K562 (cell line): ENCODE measurements at regions not wholly inside any gene's neighbourhood (a gene's known extent, or its start where the extent isn't known, plus 50 kb on each side); places are given as distances from the start of the nearest gene placed in this dataset.

Source experiments
- ATAC-seq: fragments of 200-7000 bp; cut with Tn5 transposase; 3 replicates; pipeline ENCODE4 v1.9.1; 2020; ENCODE audit warnings: moderate library complexity
- BruUV-seq: library from RNA; stranded (reverse); fragments of 400-500 nt; replicated peaks from 2 replicates; lab custom pipeline; 2021; lab: Mats Ljungman, UMichigan
- CTCF ChIA-PET: fragments of 300-600 bp; formaldehyde crosslinking; extraction: SDS; loops from one replicate; lab custom pipeline; 2021; ENCODE audit warnings: low intra/inter-chr PET ratio; lab: Yijun Ruan, JAX
- POLR2A ChIA-PET: fragments of 300-600, 350-650 bp; sonication (Branson Sonifier 250); formaldehyde crosslinking; extraction: SDS; loops from one replicate; lab custom pipeline; 2021; ENCODE audit warnings: antibody characterized with exemption, inconsistent platforms; lab: Yijun Ruan, JAX
- DNase-seq, 4 experiments: peaks; one replicate each; pipeline versions ENCODE4 v3.0.0 to v3.0.0-alpha.2; 2011 to 2018; ENCODE audit warnings: low spot score in 3 of 4, mixed read lengths in 3 of 4; ENCODE audit errors: extremely low read depth in 1 of 4
- FAIRE-seq: peaks from 2 replicates; lab custom pipeline; 2011; peaks lifted over from hg19 to GRCh38; lab: Jason Lieb, UNC
- H2AFZ ChIP-seq: 2 replicates; pipeline ENCODE4 v1.6.0; 2011; ENCODE audit warnings: low read depth, low read length, control low read depth, inconsistent platforms
- H3K27ac ChIP-seq: fragments of 200-600 bp; 3 replicates; pipeline ENCODE4 v1.8.0; 2011; ENCODE audit warnings: low read depth, mild to moderate bottlenecking, control low read depth, inconsistent platforms, low read length, moderate library complexity, mixed read lengths; ENCODE audit errors: extremely low read depth
- H3K27me3 ChIP-seq, 2 experiments: fragments of 300-600 bp in 1 of 2; 2 replicates in 1 of 2; 3 replicates in 1 of 2; pipeline versions ENCODE4 v1.6.0 to v1.8.0; 2011; ENCODE audit warnings: inconsistent platforms in 2 of 2, low read length in 2 of 2, mild to moderate bottlenecking in 1 of 2, mixed read lengths in 1 of 2, moderate library complexity in 1 of 2; ENCODE audit not compliant: control insufficient read depth in 2 of 2, insufficient read depth in 2 of 2
- H3K36me3 ChIP-seq: fragments of 300-600 bp; 3 replicates; pipeline ENCODE4 v1.8.0; 2011; ENCODE audit warnings: mild to moderate bottlenecking, low read length, inconsistent platforms; ENCODE audit not compliant: control insufficient read depth, insufficient read depth
- H3K4me1 ChIP-seq, 2 experiments: fragments of 200-600 bp in 1 of 2; replicated peaks in 1 of 2; 2 replicates in 1 of 2; 3 replicates in 1 of 2; pipeline versions ENCODE4 v1.5.1 to v1.8.0; 2011; ENCODE audit warnings: inconsistent platforms in 2 of 2, low read length in 2 of 2, mild to moderate bottlenecking in 1 of 2, mixed read lengths in 1 of 2, moderate library complexity in 1 of 2; ENCODE audit not compliant: control insufficient read depth in 2 of 2, insufficient read depth in 2 of 2
- H3K4me2 ChIP-seq: 2 replicates; pipeline ENCODE4 v1.6.1; 2011; ENCODE audit warnings: low read length, control low read depth, inconsistent platforms, mixed read lengths; ENCODE audit not compliant: insufficient read depth
- H3K4me3 ChIP-seq: fragments of 200-600 bp; sonication (generic), shearing (Covaris generic); 2 replicates; pipeline ENCODE4 v1.5.1; 2016; ENCODE audit warnings: control low read depth, inconsistent platforms
- H3K79me2 ChIP-seq: fragments of 200-600 bp; 3 replicates; pipeline ENCODE4 v1.8.0; 2011; ENCODE audit warnings: low read length, inconsistent platforms; ENCODE audit not compliant: control insufficient read depth, insufficient read depth
- H3K9ac ChIP-seq, 2 experiments: 2 replicates each; pipeline versions ENCODE4 v1.6.0 to v1.6.1; 2011; ENCODE audit warnings: low read depth in 2 of 2, low read length in 2 of 2, control low read depth in 1 of 2, inconsistent platforms in 1 of 2, mild to moderate bottlenecking in 1 of 2, mixed read lengths in 1 of 2; ENCODE audit not compliant: insufficient read depth in 1 of 2
- H3K9me1 ChIP-seq: one replicate; pipeline ENCODE4 v1.6.0; 2011; ENCODE audit warnings: inconsistent platforms, mild to moderate bottlenecking, low read length, moderate library complexity; ENCODE audit not compliant: control insufficient read depth, insufficient read depth
- H3K9me3 ChIP-seq: replicated peaks from 2 replicates; pipeline ENCODE4 v1.5.1; 2011; ENCODE audit warnings: low read depth, low read length, inconsistent platforms; ENCODE audit not compliant: control insufficient read depth, insufficient read depth
- H4K20me1 ChIP-seq: replicated peaks from 2 replicates; pipeline ENCODE4 v1.6.1; 2011; ENCODE audit warnings: low read length, inconsistent platforms, mixed read lengths; ENCODE audit not compliant: control insufficient read depth, insufficient read depth
- FOXA3 ChIP-seq, 2 experiments: fragments of 450-650 bp in 1 of 2; sonication (generic) in 1 of 2; formaldehyde crosslinking; IDR thresholded peaks in 1 of 2; conservative IDR thresholded peaks in 1 of 2; 2 replicates each; pipeline versions ENCODE4 v1.4.0 to v1.8.0; 2020 to 2022; ENCODE audit warnings: mild to moderate bottlenecking in 2 of 2, missing genetic modification reagents in 1 of 2
- MTA1 ChIP-seq: fragments of 450-650 bp; IDR thresholded peaks from 2 replicates; pipeline ENCODE4 v1.6.1; 2017; ENCODE audit warnings: borderline replicate concordance
- NFE2 ChIP-seq: IDR thresholded peaks from 2 replicates; pipeline ENCODE4 v1.6.1; 2014; ENCODE audit warnings: antibody characterized with exemption, low read depth
- SNIP1 ChIP-seq: fragments of 450-650 bp; IDR thresholded peaks from 2 replicates; pipeline ENCODE4 v1.7.1; 2017; ENCODE audit warnings: low read depth, mild to moderate bottlenecking
- STAT5B ChIP-seq: fragments of 250-450 bp; sonication (Bioruptor Pico); IDR thresholded peaks from 2 replicates; pipeline ENCODE4 v1.8.0; 2021; ENCODE audit warnings: mild to moderate bottlenecking, inconsistent platforms
- TRIM25 ChIP-seq: fragments of 450-650 bp; IDR thresholded peaks from 2 replicates; pipeline ENCODE4 v1.7.0; 2016; ENCODE audit warnings: borderline replicate concordance
- ZBTB26 ChIP-seq: fragments of 450-650 bp; formaldehyde crosslinking; IDR thresholded peaks from 2 replicates; pipeline ENCODE4 v1.4.0; 2022; ENCODE audit warnings: missing genetic modification characterization
- ZNF175 ChIP-seq: fragments of 200-800 bp; sonication (Bioruptor generic); IDR thresholded peaks from 2 replicates; pipeline ENCODE4 v1.6.1; 2016; ENCODE audit warnings: low read depth, mild to moderate bottlenecking, missing genetic modification characterization, missing compliant biosample characterization
- ZNF224 ChIP-seq: sonication (generic); formaldehyde crosslinking; IDR thresholded peaks from 2 replicates; pipeline ENCODE4 v1.8.0; 2022; ENCODE audit warnings: mild to moderate bottlenecking, missing genetic modification reagents
- ZNF398 ChIP-seq: fragments of 250-450 bp; sonication (Bioruptor Pico); IDR thresholded peaks from 2 replicates; pipeline ENCODE4 v1.8.0; 2021; ENCODE audit warnings: moderate library complexity, mild to moderate bottlenecking, inconsistent platforms
- WGBS: fragments of 100-300 bp; shearing (Covaris generic); methylation state at CpG from one replicate; pipeline ENCODE4 v1.1.6; 2016; ENCODE audit warnings: low coverage, mixed read lengths; ENCODE audit not compliant: insufficient coverage; ENCODE audit errors: missing lambda C conversion rate; 5-methylcytosine and 5-hydroxymethylcytosine counted together
- in situ Hi-C: fragments of 300-500 bp; cut with MboI; formaldehyde crosslinking; loops from 4 replicates; pipeline ENCODE4 v1.15.0; 2018; ENCODE audit warnings: inconsistent platforms, mixed read lengths
- intact Hi-C: fragments of 100-400 bp; cut with micrococcal nuclease; formaldehyde crosslinking; loops from 2 replicates; pipeline ENCODE4 v1.14.2; 2022

GRCh38 chr1:172720339-172720738 lies 61.4 kb downstream of the FASLG start (continued):
- TF ChIP-seq ZNF398 (CRISPR knock-in tag) (no peak), ZNF175 (CRISPR knock-in tag) (no peak)

GRCh38 chr1:172723251-172723650 lies 64.3 kb downstream of the FASLG start:
- no TSS peak for BruUV-seq
- FAIRE-seq (no peak), ATAC-seq (no peak), DNase-seq (no peak)
- Histone ChIP-seq H3K9ac (no peak overlapping the region), H3K36me3 (no peaks in the 10 kb centered on the region), H2AFZ (no peak overlapping the region), H4K20me1 (no peaks in the 10 kb centered on the region), H3K9me3 (no peaks in the 10 kb centered on the region), H3K27ac (no peak overlapping the region), H3K4me2 (no peak overlapping the region), H3K4me3 (no peak overlapping the region), H3K27me3 (no peaks in the 10 kb centered on the region), H3K9me1 (no peaks in the 10 kb centered on the region), H3K79me2 (no peaks in the 10 kb centered on the region), H3K4me1 (peaks cover 3 to 12% of the 10 kb centered on the region in 2 experiments; a peak in 4 of 5 replicates)
- POLR2A ChIA-PET, result no interaction called here
- intact Hi-C loops (no loop called here), in situ Hi-C loops (no loop called here)
- TF ChIP-seq TRIM25 (no peak), MTA1 (no peak), STAT5B (CRISPR knock-in tag) (no peak), NFE2 (no peak), ZNF224 (CRISPR knock-in tag) (no peak), FOXA3 (CRISPR knock-in tag; conservative IDR thresholded peaks at IDR 0.05 in 1 of 2, IDR thresholded peaks at IDR 0.05 in 1 of 2) (no peak), SNIP1 (no peak), ZBTB26 (CRISPR knock-in tag) (no peak)
- 0% methylated on average over 1 of the region's 1 CpG for WGBS
- CTCF ChIA-PET, result no interaction called here
